Nephron (organoid): ENCODE measurements at regions not wholly inside any gene's neighbourhood (a gene's known extent, or its start where the extent isn't known, plus 50 kb on each side); places are given as distances from the start of the nearest gene placed in this dataset.

Source experiments
- H3K27ac Mint-ChIP-seq, 3 experiments: 2 replicates each; pipeline ENCODE4 v1.8.0; 2020; ENCODE audit warnings: mixed read lengths in 3 of 3, mild to moderate bottlenecking in 2 of 3, moderate library complexity in 1 of 3
- H3K27me3 Mint-ChIP-seq: 2 replicates; pipeline ENCODE4 v1.8.0; 2021; ENCODE audit warnings: low read depth, mild to moderate bottlenecking, moderate library complexity, mixed read lengths
- H3K36me3 Mint-ChIP-seq: 2 replicates; pipeline ENCODE4 v1.8.0; 2020; ENCODE audit warnings: low read depth, mixed read lengths
- H3K4me1 Mint-ChIP-seq: 2 replicates; pipeline ENCODE4 v1.8.0; 2020; ENCODE audit warnings: mixed read lengths
- H3K4me3 Mint-ChIP-seq, 3 experiments: 2 replicates each; pipeline ENCODE4 v1.8.0; 2020; ENCODE audit warnings: mild to moderate bottlenecking in 3 of 3, mixed read lengths in 3 of 3, moderate library complexity in 2 of 3
- H3K9me3 Mint-ChIP-seq: 2 replicates; pipeline ENCODE4 v1.8.0; 2020; ENCODE audit warnings: mixed read lengths
- CTCF ChIP-seq, 3 experiments: fragments of 200-600 bp; sonication (generic); IDR thresholded peaks; one replicate each; pipeline ENCODE4 v1.5.0; 2021; ENCODE audit warnings: antibody characterized with exemption in 3 of 3; ENCODE audit not compliant: unreplicated experiment in 3 of 3

- H3K9me3 Mint-ChIP-seq: peaks cover 4% of the 10 kb centered on the region
- no peak overlapping the region for H3K27ac Mint-ChIP-seq
- no peak for TF ChIP-seq CTCF (IDR thresholded peaks at IDR 0.05; ENCODE audit: unreplicated experiment in 3 of 3)
- no peaks in the 10 kb centered on the region for H3K4me1 Mint-ChIP-seq
- H3K4me3 Mint-ChIP-seq: no peak overlapping the region
- no peaks in the 10 kb centered on the region for H3K36me3 Mint-ChIP-seq
- no peaks in the 10 kb centered on the region for H3K27me3 Mint-ChIP-seq
Observed at GRCh38 chr4:132651196-132651595, 497.9 kb upstream of the PCDH10 start.

- Mint-ChIP-seq H3K36me3 (no peaks in the 10 kb centered on the region), H3K4me1 (no peaks in the 10 kb centered on the region), H3K27me3 (no peaks in the 10 kb centered on the region), H3K9me3 (peaks cover 3% of the 10 kb centered on the region), H3K27ac (no peak overlapping the region), H3K4me3 (no peak overlapping the region)
- TF ChIP-seq CTCF (IDR thresholded peaks at IDR 0.05; ENCODE audit: unreplicated experiment in 3 of 3): no peak
Observed at GRCh38 chr4:132660181-132660580, 488.9 kb upstream of the PCDH10 start.

GRCh38 chr4:132662456-132662855 lies 486.6 kb upstream of the PCDH10 start:
- no peak overlapping the region for H3K27ac Mint-ChIP-seq
- H3K4me3 Mint-ChIP-seq: no peak overlapping the region
- no peaks in the 10 kb centered on the region for H3K36me3 Mint-ChIP-seq
- H3K27me3 Mint-ChIP-seq: no peaks in the 10 kb centered on the region
- TF ChIP-seq CTCF (IDR thresholded peaks at IDR 0.05; ENCODE audit: unreplicated experiment in 3 of 3): no peak
- H3K4me1 Mint-ChIP-seq: no peaks in the 10 kb centered on the region
- H3K9me3 Mint-ChIP-seq: no peaks in the 10 kb centered on the region

GRCh38 chr4:132669786-132670185 lies 479.3 kb upstream of the PCDH10 start:
- Mint-ChIP-seq H3K4me1 (no peaks in the 10 kb centered on the region), H3K36me3 (no peaks in the 10 kb centered on the region), H3K4me3 (no peak overlapping the region), H3K27me3 (no peaks in the 10 kb centered on the region), H3K9me3 (no peaks in the 10 kb centered on the region), H3K27ac (no peak overlapping the region)
- no peak for TF ChIP-seq CTCF (IDR thresholded peaks at IDR 0.05; ENCODE audit: unreplicated experiment in 3 of 3)

- Mint-ChIP-seq H3K4me1 (no peaks in the 10 kb centered on the region), H3K27me3 (no peaks in the 10 kb centered on the region), H3K27ac (no peak overlapping the region), H3K4me3 (no peak overlapping the region), H3K36me3 (no peaks in the 10 kb centered on the region), H3K9me3 (no peaks in the 10 kb centered on the region)
- no peak for TF ChIP-seq CTCF (IDR thresholded peaks at IDR 0.05; ENCODE audit: unreplicated experiment in 3 of 3)
Observed at GRCh38 chr4:132670557-132670956, 478.5 kb upstream of the PCDH10 start.

- Mint-ChIP-seq H3K4me3 (no peak overlapping the region), H3K4me1 (no peaks in the 10 kb centered on the region), H3K9me3 (peaks cover 17% of the 10 kb centered on the region), H3K27me3 (no peaks in the 10 kb centered on the region), H3K27ac (no peak overlapping the region), H3K36me3 (no peaks in the 10 kb centered on the region)
- no peak for TF ChIP-seq CTCF (IDR thresholded peaks at IDR 0.05; ENCODE audit: unreplicated experiment in 3 of 3)
Observed at GRCh38 chr4:132683957-132684356, 465.1 kb upstream of the PCDH10 start.
